NT2/D1 (cell line): ENCODE measurements at regions not wholly inside any gene's neighbourhood (a gene's known extent, or its start where the extent isn't known, plus 50 kb on each side); places are given as distances from the start of the nearest gene placed in this dataset.

Source experiments
- DNase-seq: peaks from one replicate; pipeline ENCODE4 v3.0.0-alpha.2; 2011; ENCODE audit warnings: low read depth, low spot score
- H3K27me3 ChIP-seq: 2 replicates; pipeline ENCODE4 v1.6.0; 2011; ENCODE audit warnings: mild to moderate bottlenecking; ENCODE audit not compliant: insufficient read length, insufficient read depth
- H3K36me3 ChIP-seq: 2 replicates; pipeline ENCODE4 v1.6.1; 2011; ENCODE audit warnings: mild to moderate bottlenecking, low read length, mixed read lengths; ENCODE audit not compliant: insufficient read depth, insufficient read length
- H3K4me1 ChIP-seq: 2 replicates; pipeline ENCODE4 v1.5.1; 2011; ENCODE audit not compliant: insufficient read depth, insufficient read length
- H3K4me3 ChIP-seq: 2 replicates; pipeline ENCODE4 v1.5.1; 2011; ENCODE audit warnings: low read depth; ENCODE audit not compliant: insufficient read length
- H3K9ac ChIP-seq: 2 replicates; pipeline ENCODE4 v1.6.0; 2011; ENCODE audit warnings: low read depth; ENCODE audit not compliant: insufficient read length
- H3K9me3 ChIP-seq: 2 replicates; pipeline ENCODE4 v1.5.1; 2011; ENCODE audit warnings: mild to moderate bottlenecking, low read length; ENCODE audit not compliant: insufficient read depth
- SUZ12 ChIP-seq: IDR thresholded peaks from 2 replicates; pipeline ENCODE4 v1.6.1; 2011; ENCODE audit not compliant: insufficient read length, insufficient read depth; ENCODE audit errors: extremely low read depth
- YY1 ChIP-seq: IDR thresholded peaks from 2 replicates; pipeline ENCODE4 v1.6.1; 2011; ENCODE audit not compliant: insufficient read length, insufficient read depth
- ZNF274 ChIP-seq: IDR thresholded peaks from 2 replicates; pipeline ENCODE4 v1.6.1; 2011; ENCODE audit warnings: mild to moderate bottlenecking, low read depth, low read length

- no peak for TF ChIP-seq YY1
- no peak for TF ChIP-seq SUZ12
- no peak for TF ChIP-seq ZNF274
- DNase-seq: peak; percentile 27
- no peaks in the 10 kb centered on the region for H3K9me3 ChIP-seq
Measured at GRCh38 chr6:11298651-11299420, 66.4 kb upstream of the NEDD9 start.

GRCh38 chr6:11297376-11297729 is 64.9 kb upstream of the NEDD9 start:
- TF ChIP-seq SUZ12 (no peak), YY1 (no peak), ZNF274 (no peak)
- Histone ChIP-seq H3K27me3 (no peaks in the 10 kb centered on the region), H3K4me1 (no peaks in the 10 kb centered on the region), H3K4me3 (no peak overlapping the region), H3K9ac (no peak overlapping the region), H3K9me3 (no peaks in the 10 kb centered on the region), H3K36me3 (no peaks in the 10 kb centered on the region)
- no peak for DNase-seq

More at GRCh38 chr6:11298651-11299420, 66.4 kb upstream of the NEDD9 start:
- no peaks in the 10 kb centered on the region for H3K4me1 ChIP-seq
- H3K27me3 ChIP-seq: no peaks in the 10 kb centered on the region
- H3K4me3 ChIP-seq: no peak overlapping the region
- H3K36me3 ChIP-seq: no peaks in the 10 kb centered on the region
- no peak overlapping the region for H3K9ac ChIP-seq

GRCh38 chr6:11296449-11297375 is 64.2 kb upstream of the NEDD9 start:
- H3K9ac ChIP-seq: no peak overlapping the region
- H3K9me3 ChIP-seq: no peaks in the 10 kb centered on the region
- TF ChIP-seq SUZ12 (no peak), ZNF274 (no peak), YY1 (no peak)
- no peak for DNase-seq
- no peak overlapping the region for H3K4me3 ChIP-seq
- no peaks in the 10 kb centered on the region for H3K27me3 ChIP-seq
- H3K36me3 ChIP-seq: no peaks in the 10 kb centered on the region
- H3K4me1 ChIP-seq: no peaks in the 10 kb centered on the region

GRCh38 chr6:11295969-11296368 is 63.5 kb upstream of the NEDD9 start:
- no peaks in the 10 kb centered on the region for H3K36me3 ChIP-seq
- no peak for DNase-seq
- TF ChIP-seq ZNF274: no peak
- no peak for TF ChIP-seq YY1
- no peak overlapping the region for H3K4me3 ChIP-seq
- no peak overlapping the region for H3K9ac ChIP-seq
- H3K4me1 ChIP-seq: no peaks in the 10 kb centered on the region
- no peaks in the 10 kb centered on the region for H3K9me3 ChIP-seq
- no peaks in the 10 kb centered on the region for H3K27me3 ChIP-seq

GRCh38 chr6:11294228-11294627 is 61.8 kb upstream of the NEDD9 start:
- Histone ChIP-seq H3K4me3 (no peak overlapping the region), H3K4me1 (no peaks in the 10 kb centered on the region), H3K27me3 (no peaks in the 10 kb centered on the region), H3K9ac (no peak overlapping the region), H3K9me3 (no peaks in the 10 kb centered on the region), H3K36me3 (no peaks in the 10 kb centered on the region)
- TF ChIP-seq YY1 (no peak), SUZ12 (no peak)
- no peak for DNase-seq

- TF ChIP-seq YY1 (no peak), ZNF274 (no peak), SUZ12 (no peak)
- Histone ChIP-seq H3K4me1 (no peaks in the 10 kb centered on the region), H3K9me3 (no peaks in the 10 kb centered on the region), H3K36me3 (no peaks in the 10 kb centered on the region), H3K4me3 (no peak overlapping the region), H3K9ac (no peak overlapping the region), H3K27me3 (no peaks in the 10 kb centered on the region)
- DNase-seq: no peak
Measured at GRCh38 chr6:11292594-11293236, 60.2 kb upstream of the NEDD9 start.

GRCh38 chr6:11292091-11292490 is 59.6 kb upstream of the NEDD9 start:
- no peaks in the 10 kb centered on the region for H3K36me3 ChIP-seq
- TF ChIP-seq SUZ12 (no peak), ZNF274 (no peak), YY1 (no peak)
- H3K9me3 ChIP-seq: no peaks in the 10 kb centered on the region
- no peak overlapping the region for H3K9ac ChIP-seq
- H3K4me1 ChIP-seq: no peaks in the 10 kb centered on the region
- H3K4me3 ChIP-seq: no peak overlapping the region
- no peaks in the 10 kb centered on the region for H3K27me3 ChIP-seq
- no peak for DNase-seq
